ENCODE measurements at regions not wholly inside any gene's neighbourhood (a gene's known extent, or its start where the extent isn't known, plus 50 kb on each side); places are given as distances from the start of the nearest gene placed in this dataset.

GRCh38 chr16:18039931-18040330, 296.6 kb downstream of the NPIPA8 start (continued):
- TF ChIP-seq ZNF138 (CRISPR knock-in tag; conservative IDR thresholded peaks at IDR 0.05) = no peak
- TF ChIP-seq RORB (CRISPR knock-in tag; IDR thresholded peaks at IDR 0.05) = no peak
- TF ChIP-seq JUN (CRISPR knock-in tag; IDR thresholded peaks at IDR 0.05) = no peak
- no peak for TF ChIP-seq NFYB (CRISPR knock-in tag; conservative IDR thresholded peaks at IDR 0.05; ENCODE audit: low read depth)

- H3K4me1 Mint-ChIP-seq = peaks cover 21% of the 10 kb centered on the region
- no peak overlapping the region for H3K4me3 Mint-ChIP-seq
- no peak overlapping the region for H3K27ac Mint-ChIP-seq
- TF ChIP-seq TEAD1 (CRISPR knock-in tag; IDR thresholded peaks at IDR 0.05) (no peak), ZBTB21 (CRISPR knock-in tag; IDR thresholded peaks at IDR 0.05; ENCODE audit: borderline replicate concordance) (no peak), CREM (CRISPR knock-in tag; IDR thresholded peaks at IDR 0.05) (no peak), ARID4B (CRISPR knock-in tag; IDR thresholded peaks at IDR 0.05; ENCODE audit: borderline replicate concordance) (no peak), PRDM15 (CRISPR knock-in tag; IDR thresholded peaks at IDR 0.05) (no peak), GABPB1 (CRISPR knock-in tag; IDR thresholded peaks at IDR 0.05) (no peak), IRF2 (CRISPR knock-in tag; IDR thresholded peaks at IDR 0.05; ENCODE audit: borderline replicate concordance, low read depth) (no peak), HMGA2 (CRISPR knock-in tag; IDR thresholded peaks at IDR 0.05) (no peak)
- H3K36me3 Mint-ChIP-seq = no peaks in the 10 kb centered on the region
- DNase-seq (ENCODE audit: low spot score) = no peak
- H3K9me3 Mint-ChIP-seq = peaks cover 13% of the 10 kb centered on the region
- no peaks in the 10 kb centered on the region for H3K27me3 Mint-ChIP-seq (ENCODE audit: low read depth)
- ATAC-seq = no peak
- CTCF ChIA-PET = no interaction called here
- POLR2A ChIA-PET = no interaction called here
These were observed 299.5 kb downstream of the NPIPA8 start for GRCh38 chr16:18037051-18037450.

- Mint-ChIP-seq H3K9me3 (no peaks in the 10 kb centered on the region), H3K36me3 (no peaks in the 10 kb centered on the region), H3K4me3 (no peak overlapping the region), H3K27ac (no peak overlapping the region), H3K27me3 (ENCODE audit: low read depth) (no peaks in the 10 kb centered on the region; the same call in 1 of the 2 replicates), H3K4me1 (no peaks in the 10 kb centered on the region)
- TF ChIP-seq HMGXB4 (CRISPR knock-in tag; IDR thresholded peaks at IDR 0.05) = no peak
- TF ChIP-seq ZNF416 (CRISPR knock-in tag; IDR thresholded peaks at IDR 0.05) = no peak
- no peak for TF ChIP-seq ZNF281 (CRISPR knock-in tag; IDR thresholded peaks at IDR 0.05)
- TF ChIP-seq ESRRA (CRISPR knock-in tag; IDR thresholded peaks at IDR 0.05; ENCODE audit: borderline replicate concordance) = no peak
- TF ChIP-seq NR1H2 (CRISPR knock-in tag; IDR thresholded peaks at IDR 0.05) = no peak
- TF ChIP-seq FOXK1 (CRISPR knock-in tag; IDR thresholded peaks at IDR 0.05) = no peak
- no peak for DNase-seq (ENCODE audit: low spot score)
- POLR2A ChIA-PET = no interaction called here
- CTCF ChIA-PET = no interaction called here
- no peak for ATAC-seq
These were observed 311.9 kb downstream of the NPIPA8 start for GRCh38 chr16:18024611-18025010.

Measured in WTC11 (cell line).